GM21526 (cell line): ENCODE measurements at regions not wholly inside any gene's neighbourhood (a gene's known extent, or its start where the extent isn't known, plus 50 kb on each side); places are given as distances from the start of the nearest gene placed in this dataset.
"Not testable (repeated sequence)": the region's sequence is repeated elsewhere in the genome, so short reads cannot be mapped to it uniquely, and the experiment has no call there.

Experiments
- ATAC-seq: cut with Tn5 transposase; IDR thresholded peaks from one replicate; pipeline ENCODE4 v1.9.1; 2021; ENCODE audit warnings: moderate library complexity; ENCODE audit not compliant: unreplicated experiment, low FRiP score

DNA sequence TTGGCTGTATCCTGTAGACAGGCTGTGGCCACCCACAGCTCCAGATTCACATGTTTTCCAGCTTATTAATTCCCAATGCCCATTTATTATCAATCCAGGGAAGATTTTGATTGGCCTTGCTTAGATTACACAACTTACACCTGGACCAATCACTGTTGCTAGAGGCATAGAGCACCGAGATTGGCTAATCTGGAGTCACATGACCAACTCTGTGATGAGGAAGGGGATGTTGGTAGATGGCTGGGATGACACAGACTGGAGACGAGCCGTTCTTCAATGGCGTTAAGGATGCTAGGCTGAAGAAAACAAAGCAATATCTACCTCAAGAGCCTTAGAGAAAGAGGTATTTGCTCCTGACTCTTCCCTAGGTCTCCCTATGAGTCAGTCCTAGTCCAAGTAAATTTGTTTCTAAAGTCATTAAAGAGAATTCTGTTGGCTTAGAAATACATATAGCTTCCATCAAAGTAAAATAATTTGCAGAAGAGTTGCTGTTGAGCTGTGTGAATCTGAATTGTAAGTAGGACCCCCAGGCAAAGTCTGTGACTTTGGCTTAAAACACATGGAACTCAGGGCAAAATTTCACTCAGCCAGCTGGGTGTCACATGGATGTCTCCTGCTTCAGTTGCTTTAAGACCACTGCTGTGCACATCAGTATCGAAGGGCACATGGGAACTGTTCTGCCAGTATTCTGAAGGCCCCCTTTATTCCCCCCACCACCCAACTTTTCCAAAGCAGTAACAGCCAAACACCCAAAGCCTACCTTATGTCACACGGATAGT is 326.4 kb upstream of the KLF4 start:
- peak; percentile 38 for ATAC-seq

DNA sequence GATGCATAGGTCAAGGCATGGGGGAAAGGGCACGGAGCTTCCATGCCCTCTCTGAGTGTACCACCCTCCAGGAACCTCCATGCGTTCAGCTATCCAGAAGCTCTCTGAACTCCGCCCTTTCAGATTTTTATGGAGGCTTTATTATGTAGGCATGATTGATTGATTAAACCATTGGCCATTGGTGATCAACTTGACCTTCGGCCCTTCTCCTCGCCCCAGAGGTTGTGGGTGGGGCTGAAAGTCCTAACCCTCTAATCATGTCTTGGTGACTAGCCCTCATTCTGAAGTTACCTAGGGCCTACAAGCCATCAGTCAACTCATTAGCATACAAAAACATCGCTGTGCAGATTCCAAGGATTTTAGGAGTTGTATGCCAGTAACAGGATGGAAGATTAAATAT is 323.7 kb upstream of the KLF4 start:
- ATAC-seq = no peak

DNA sequence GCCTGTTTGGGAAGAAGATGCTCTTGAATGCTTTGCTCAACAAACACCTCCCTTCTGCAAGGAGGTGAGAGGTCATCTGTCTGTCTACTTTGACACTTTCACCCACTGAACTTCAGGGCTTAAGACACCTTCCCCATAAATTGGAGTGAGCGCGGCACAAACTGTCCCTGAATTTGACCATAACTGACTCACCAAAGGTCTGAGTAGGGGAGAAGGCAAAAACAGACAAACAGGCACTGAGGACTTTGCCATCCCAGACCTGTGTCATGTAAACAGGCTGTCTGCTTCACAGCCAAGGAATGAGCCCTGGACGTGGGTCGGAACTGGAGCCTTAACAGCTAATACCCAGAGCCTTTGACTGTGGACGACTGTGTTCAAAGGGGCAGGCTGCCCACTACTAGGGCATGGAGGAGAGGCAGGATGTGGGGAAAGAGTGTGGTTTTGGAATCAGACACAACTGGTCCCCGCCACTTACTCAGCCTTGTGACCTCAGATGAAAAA is 320.9 kb upstream of the KLF4 start:
- no peak for ATAC-seq

DNA sequence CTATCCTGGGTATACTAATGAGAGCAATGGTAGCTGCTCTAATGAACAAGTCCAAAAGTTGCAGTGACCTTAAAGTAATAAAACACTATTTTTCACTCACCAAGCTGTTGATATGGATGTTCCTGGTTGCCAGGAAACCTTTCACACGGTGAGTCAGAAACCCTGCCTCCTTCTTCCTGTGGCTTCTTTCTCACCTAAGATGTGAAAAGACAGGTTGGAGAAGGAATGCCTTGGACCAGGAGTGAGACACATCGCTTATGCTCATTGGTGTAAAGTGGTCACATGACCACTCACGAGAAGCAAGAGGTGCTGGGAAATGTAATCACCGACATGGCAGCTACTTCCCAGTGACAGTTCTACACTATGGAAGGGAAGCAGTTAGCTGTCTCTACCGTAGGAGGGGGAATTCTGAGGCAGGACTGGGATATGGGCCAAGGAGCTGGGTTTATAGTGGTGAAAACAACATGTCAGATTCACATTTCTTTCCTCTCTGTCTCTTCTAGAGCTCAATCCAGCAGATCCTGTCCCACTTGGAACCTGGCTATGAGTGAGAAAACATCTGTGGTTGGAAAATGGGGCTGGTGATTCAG is 320.4 kb upstream of the KLF4 start:
- no peak for ATAC-seq

DNA sequence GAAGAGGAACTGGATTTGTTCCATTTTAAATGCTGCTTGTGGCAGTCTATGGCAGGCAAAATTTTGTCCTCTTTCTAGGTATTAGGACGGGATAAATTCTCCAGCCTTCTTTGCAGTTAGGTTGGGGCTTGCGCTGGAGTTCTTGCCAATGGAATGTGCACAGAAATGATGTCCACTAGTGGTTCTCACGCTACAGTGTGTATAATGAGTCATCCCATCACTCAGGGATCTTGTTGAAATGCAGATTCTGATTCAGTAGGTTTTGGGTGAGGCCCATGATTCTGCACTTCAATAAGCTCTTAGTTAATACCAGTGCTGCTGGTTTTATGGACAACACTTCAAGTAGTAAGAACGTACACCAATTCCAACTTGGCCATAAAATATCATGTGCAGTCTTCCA is 317.6 kb upstream of the KLF4 start:
- no peak for ATAC-seq

DNA sequence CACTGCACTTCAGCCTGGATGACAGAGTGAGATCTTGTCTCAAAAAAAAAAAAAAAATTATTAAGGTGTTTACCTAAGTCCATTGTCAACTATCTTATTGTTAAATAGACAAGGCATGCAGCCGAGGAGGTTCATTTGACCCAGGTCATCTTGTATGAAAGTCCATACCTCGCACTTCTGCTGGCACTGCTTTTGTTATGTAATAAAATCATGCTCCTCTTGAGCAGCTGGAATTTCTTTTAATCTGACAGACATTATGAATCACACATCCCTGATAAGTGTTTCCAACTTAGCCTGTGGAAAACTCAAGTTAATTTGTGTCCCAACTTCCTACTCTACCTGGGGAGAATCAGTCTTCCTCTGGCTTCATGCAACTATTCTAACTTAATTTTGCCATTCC is 315.6 kb upstream of the KLF4 start:
- no peak for ATAC-seq

DNA sequence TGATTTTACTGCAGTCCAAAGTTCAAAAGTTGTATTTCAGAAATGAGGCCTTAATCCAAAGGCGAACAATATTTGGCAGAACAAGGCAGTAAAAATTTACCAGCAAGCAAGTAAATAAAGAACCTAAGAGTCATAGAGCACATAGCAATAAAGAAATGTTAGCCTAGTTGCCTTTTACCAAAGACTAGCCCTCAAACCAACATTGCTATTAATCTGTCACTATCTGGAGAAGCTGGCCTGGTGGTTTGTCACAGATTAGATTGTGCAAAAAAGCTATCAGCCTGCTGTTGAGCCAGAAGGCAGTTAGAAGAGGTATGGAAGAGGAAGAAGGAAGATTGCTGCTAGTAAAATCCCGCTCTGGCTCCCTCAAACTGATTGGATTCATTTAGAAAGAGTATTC is 304.7 kb upstream of the KLF4 start:
- ATAC-seq = no peak

DNA sequence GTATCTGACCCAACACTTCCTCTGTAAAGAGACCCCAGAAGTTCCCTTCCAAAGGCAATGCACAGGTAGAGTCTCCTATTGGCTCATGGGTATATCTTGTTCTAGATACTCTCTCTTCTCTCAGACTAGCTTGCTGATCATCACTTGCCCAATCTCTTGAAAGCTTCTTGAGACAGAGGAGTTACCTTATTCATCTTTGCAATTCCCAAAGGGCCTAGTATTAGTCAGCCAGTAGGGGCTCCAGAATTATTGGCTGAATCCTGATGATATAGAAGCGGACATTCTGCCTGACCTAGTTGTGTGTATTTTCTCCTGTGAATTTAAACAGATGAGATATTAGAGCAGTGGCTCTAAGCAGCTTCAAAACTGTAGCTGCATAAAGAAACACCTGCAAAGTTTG is 304.0 kb upstream of the KLF4 start:
- ATAC-seq = no peak

DNA sequence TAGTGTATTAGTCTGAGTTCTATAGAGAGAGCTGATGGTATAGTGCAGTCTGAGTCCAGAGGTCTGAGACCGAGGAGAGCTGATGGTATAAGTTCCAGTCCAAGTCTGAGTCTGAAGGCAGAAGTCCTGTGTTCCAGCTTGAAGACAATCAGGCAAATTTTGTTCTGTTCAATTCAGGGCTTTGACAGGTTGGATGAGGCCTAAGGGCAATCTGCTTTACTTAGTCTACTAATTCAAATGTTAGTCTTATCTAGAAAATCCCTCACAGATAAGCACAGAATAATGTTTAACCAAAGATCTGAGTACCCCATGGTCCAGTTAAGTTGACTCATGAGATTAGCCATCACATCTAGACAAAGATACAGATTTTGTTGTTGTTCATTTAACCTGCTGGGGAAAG is 303.0 kb upstream of the KLF4 start:
- no peak for ATAC-seq

DNA sequence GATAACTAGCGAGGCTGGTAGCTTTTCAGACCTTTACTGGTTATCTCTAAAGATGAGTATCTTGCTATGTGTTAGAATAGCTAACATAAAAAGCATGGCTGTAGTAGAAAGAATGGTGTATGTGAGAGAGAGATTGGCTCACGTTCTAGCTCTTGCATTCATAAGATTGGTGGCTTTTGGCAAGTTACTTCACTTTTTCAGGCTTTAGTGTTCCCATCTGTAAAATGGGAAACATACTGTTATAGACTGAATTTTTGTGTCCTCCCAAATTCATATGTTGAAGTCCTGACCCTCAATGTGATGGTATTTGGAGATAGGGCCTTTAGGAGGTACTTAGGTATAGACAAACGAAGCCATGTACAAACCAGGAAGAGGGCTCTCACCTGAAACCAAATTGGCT is 302.4 kb upstream of the KLF4 start:
- no peak for ATAC-seq

DNA sequence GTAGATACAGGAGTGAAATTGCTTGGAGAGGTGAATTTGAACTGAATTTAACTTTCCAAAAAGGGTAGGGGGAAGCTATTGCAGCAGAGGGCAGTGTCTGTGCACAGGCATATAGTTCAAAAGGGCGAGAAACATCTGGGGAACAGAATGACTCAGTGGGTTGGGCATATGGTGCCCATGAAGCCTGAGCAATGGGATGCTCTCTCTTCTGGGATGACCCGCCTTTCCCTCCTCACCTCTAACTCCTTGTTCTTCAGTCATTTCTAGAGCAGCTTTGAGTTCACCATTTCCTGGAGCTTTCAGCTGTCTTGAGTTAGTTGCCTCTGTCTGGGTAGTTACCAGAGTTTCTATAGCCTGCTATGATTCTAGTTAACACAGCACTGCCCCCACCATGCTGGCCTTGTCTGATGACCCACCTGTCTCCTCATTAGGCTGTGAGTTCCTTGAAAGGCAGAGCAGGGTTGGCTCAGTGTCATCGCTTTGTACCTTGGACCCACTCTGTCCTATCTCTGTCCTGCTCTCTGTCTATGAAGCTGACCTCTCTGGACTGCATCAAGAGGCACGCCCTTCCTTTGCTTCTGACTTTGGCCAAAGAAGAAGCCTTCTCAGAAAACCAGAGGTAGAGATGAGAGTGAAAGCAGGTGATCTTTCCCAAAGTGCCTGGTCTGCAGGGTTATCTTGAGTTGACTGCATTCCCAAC is 299.6 kb upstream of the KLF4 start:
- ATAC-seq = no peak

DNA sequence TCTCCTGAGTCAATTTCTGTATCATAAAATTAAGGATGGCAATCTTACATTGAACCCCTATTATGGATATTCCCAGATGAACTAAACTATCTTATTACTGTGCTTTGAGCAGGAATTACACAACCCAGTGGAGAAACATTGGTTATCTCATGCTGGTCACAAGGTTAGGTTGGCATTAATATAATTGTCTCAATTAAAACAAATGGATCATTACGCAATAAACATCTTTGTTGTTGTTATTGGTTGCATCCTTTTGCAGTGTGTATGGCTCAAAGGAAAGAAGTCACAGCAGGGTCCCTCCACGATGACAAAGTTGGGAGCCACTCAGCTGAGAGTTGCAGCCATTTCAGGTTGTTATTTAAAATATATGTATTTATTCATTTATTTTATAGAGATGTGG is 297.0 kb upstream of the KLF4 start:
- ATAC-seq = no peak

DNA sequence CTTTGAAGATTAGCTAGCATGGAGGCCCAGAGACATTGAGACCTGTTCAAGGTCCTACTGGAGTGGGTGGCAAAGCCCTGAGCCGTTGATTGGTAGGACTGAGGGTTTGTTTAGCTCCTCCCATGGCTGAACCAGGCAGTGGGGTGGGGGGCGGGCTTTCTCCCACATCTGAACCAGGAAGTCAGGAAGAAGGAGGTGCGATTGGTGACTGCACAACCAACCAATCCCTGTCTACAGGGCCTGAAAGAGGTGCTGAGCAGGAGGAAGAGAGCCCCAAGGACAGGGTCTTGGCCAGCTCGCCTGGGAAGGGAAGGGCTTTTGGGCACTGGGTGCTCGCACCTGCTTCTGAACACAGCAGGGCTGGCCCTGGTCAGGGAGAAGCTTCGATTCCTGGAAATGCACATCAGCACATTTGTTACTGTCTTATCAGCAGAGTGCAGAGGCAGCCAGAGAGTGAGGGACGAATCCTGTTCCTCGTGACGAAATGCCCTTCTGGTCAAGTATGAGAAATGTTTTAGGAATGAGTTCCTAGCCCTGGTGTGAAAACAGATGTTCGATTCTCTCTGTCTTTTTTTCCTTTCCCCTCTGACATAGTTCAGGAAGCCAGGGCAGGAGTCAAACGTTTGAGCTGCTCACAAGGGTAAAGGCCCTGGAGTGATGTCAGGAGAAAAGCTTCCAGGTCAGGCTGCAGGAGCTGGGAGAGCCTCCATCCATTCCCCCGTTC is 294.8 kb upstream of the KLF4 start:
- no peak for ATAC-seq

DNA sequence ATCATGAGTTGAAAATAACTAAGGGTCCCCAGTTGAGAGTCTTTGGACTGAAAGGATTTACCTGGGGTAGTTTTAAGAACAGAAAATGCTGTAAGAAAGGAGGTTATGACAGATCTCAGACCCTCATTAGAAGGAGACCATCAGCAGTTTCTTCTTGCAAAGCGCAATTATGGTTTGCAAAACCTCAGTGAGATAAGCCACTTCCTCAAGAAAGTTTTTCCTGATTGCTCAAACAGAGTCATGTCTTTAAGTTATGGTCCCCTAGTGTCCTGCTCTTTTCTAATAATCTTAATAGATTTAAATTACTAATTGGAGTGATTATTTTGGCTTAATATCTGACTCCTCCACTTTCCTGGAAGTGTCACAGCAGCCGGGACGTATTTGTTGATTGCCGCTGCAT is 293.2 kb upstream of the KLF4 start:
- no peak for ATAC-seq

DNA sequence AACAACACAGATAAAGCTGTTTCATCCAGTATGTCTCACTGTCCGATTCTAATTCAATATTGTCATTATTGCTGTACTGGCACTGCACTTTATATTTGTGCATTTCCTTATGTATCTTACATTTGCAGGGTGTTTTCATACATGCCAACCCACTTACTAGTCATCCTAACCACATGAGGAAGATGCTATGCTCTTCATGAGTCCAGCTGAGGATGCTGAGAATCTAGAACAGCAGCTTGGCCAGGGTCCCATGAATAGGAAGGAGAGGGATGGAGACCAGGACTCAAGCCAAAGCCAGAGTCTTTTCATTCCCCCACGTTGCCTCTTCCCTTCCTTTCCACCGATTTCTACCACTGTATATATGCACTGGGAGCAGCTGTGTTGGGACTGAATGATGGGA is 292.8 kb upstream of the KLF4 start:
- ATAC-seq = no peak

DNA sequence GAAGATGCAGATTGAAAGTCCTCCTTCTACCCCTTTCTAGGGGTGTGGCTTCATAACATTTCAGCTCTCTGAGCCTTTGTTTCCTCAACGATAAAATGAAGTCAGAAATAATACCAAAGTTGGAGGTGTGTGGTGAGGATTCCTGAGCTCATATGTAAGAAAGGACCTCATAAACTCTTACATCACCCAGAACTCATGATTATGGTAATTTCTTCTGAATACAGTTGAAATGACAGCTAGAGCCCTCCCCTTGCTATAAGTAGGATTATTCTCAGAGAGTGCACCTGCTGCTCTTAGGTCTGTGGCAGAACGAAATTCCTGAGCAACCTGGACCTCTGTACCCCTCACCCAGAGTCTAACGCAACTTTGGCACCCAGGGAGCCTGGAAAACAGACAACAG is 291.4 kb upstream of the KLF4 start:
- ATAC-seq = no peak

DNA sequence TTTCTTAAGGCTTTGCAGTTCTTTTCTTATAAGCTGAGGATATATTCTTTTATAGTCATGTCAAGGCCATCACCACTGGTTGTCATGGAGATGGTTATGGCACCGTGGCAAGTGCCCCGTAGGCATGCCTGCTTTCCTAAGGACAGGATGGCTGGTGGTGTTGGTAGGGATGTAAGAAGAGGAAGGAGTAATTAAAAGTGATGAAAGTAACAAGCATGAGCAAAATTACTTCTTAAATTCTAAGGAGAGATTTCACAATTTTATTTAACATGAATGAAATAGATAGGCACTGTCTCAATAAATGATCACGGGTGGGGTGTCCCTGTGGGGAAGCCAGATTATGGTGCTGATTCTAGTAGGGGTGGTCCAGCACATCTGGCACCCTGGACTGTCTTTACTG is 290.2 kb upstream of the KLF4 start:
- ATAC-seq = no peak

DNA sequence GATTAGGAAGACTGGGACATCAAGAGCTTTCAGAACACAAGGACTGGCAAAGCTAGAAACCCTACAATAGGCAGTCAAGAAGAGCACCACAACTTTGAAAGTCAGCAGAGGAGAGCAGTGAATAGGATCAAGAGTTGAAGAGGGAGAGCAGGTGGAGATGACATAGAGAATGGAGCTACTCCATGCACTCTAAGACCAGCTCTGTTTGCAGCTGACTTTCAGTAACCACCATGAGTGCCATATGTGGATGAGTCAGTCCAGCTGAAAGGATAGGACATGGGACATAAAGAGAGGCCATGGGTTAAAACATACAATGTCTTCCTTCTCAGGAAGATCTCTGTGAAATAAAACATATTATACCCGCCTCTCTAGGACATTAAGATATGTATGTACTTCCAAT is 289.1 kb upstream of the KLF4 start:
- no peak for ATAC-seq

DNA sequence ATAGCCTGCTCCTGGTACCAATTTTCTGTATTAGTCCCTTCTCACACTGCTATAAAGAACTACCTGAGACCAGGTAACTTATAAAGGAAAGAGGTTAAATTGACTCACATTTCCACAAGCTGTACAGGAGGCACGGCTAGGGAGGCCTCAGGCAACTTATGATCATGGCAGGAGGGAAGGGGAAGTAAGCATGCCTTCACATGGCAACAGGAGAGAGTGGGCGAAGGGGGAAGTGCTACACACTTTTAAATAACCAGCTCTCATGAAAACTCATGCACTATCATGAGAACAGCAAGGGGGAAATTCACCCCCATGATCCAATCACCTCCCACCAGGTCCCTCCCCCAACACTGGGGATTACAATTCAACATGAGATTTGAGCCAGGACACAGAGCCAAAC is 284.5 kb upstream of the KLF4 start:
- ATAC-seq = not testable (repeated sequence)

DNA sequence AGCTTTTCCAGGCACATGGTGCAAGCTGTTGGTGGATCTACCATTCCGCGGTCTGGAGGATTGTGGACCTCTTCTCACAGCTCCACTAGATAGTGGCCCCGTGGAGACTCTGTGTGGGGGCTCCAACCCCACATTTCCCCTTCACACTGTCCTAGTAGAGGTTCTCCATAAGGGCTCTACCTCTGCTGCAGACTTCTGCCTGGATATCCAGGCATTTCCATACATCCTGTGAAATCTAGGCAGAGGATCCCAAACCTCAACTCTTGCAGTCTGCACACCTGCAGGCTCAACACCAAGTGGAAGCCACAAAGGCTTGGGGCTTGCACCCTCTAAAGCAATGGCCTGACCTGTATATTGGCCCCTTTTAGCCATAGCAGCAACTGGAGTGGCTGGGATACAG is 283.4 kb upstream of the KLF4 start:
- no peak for ATAC-seq

DNA sequence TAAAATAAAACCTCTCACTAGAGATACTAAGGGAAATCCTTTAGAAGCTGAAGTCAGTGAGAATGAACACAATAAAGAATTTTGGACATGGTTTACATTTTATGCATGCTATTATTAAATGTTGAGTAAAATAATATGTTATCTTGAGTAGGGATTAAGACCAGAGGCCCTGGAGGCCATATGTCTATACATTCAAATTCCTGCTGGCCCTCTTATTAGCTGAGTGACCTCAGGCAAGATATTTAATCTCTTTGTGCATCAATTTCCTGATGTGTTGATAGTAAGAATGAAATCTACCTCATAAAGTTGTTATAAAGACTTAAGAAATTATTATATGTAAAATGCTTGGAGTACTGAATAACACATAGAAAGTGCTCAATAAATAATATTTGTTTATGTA is 281.1 kb upstream of the KLF4 start:
- no peak for ATAC-seq
